ENCODE measurements at regions not wholly inside any gene's neighbourhood (a gene's known extent, or its start where the extent isn't known, plus 50 kb on each side); places are given as distances from the start of the nearest gene placed in this dataset.

DNA sequence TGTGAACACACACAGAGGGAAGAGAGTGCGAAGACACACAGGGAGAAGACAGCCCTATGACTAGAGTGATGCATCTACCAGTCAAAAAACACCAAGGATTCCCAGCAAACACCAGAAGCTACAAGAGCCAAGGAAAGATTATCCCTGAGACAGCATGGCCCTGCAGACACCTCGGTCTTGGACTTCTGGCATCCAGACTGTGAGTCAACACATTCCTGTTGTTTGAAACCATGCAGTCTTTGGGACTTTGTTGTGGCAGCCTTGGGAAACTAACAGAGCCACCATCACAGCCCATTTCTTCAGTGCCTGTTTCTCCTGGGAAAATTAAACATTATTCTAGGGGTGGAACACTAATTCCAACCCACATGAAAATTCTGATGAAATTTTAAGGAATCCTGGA lies 220.6 kb downstream of the GXYLT1 start:
- no peak for DNase-seq

DNA sequence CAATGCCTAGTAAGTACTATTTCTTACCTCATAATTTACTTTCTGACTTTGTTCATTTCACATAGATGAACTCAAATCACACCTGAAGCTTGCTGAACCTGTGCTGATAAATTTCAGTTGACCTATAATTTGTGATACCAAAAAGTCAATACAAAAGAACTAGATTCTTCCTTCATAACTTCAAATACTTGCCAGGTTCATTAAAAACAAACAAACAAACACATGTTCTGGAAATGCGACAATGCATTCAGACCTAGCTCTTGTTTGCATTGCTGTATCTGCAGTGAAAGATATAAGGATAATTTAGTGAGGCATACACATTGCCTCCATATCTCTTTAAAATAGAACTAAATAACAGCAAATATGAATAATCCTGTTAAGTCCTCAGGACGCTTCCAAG lies 221.3 kb downstream of the GXYLT1 start:
- DNase-seq = no peak

DNA sequence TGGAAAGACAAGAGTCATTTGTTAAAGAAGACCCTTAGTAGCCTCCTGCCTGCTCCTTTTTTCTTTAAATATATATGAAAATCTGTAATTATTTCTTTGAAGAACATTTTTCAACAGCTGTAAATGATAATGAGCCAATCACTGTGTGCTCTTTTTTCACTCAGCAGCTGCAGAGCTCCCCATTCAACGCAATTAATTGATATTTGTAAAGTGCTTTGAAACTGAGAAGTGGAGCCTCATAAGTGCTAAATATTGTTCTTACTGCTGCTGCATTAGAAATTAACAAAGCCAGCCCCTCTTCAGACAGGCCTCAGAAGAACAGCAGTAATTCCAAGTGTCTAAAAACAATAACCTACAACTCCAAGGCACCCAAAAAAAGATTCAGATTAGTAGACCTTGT lies 224.3 kb downstream of the GXYLT1 start:
- no peak for DNase-seq

DNA sequence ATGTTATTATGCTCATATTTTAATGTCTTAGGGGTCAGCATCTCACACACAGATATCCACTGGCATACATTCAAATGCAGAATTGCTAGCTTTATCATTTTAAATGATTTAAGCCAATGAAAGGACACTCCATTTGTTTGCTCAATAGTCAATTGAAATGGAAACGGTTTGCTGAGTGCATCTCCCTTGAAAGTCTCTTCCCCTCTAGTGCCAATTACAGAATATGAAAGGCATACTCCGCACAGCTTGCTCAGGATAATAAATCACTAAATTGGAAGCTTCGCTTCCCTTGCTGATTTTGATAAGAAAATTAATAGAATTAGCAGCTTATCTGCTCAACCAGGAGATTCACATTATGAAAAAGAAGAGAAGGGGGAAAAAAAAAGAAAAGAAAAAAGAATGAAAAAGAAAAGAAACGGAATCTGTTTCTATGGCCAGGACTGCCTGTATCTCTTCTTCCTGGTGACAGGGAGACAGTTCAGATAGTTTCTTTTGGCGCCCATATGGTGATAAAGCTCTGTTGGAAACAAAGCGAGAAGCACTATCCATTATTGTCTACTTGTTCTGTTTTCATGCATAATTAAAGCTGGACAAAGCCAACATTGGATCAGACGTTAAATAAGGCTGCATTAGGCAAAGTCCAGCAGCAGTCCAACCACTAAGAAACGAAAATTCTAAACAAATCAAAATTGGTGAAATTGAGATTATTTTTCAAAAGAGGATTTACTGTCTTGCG lies 225.0 kb downstream of the GXYLT1 start:
- DNase-seq = peak; percentile 37

DNA sequence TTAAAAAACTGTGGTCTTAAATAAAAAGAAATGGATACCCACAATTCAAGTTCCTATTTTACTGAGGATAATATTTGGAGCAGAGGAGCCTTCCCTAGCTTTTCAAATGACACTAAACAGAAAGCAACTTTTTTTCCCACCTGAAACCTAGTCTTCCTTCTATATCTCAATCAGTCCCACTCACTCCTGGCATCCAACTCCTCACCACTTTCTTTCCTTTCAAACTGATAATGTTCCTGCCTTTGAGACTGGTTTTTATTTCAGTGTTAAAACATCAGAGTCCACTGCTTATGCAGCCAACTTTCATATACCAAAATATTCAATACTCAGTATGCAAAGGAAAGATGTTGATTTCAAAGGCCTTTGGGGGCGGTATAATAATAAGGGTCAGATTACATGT lies 225.6 kb downstream of the GXYLT1 start:
- DNase-seq = no peak

DNA sequence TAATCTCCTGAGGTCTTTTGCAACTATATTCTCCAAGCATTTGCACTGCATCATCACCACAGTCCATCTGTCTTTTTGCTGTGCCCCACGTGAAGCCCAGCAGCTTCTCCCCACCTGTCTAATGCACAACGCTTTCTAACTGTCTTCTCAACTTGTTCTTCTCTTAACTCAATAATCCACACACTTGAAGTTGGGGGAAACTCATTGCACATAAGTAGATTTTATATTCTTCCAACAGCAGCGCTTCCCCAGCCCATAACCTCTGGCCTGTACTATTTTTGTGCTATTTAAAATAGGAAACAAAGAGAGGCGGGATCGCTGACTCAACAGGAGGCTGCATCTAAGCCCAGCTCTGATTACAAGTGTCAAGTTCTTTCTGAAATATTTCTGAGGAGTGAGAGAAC lies 226.7 kb downstream of the GXYLT1 start:
- peak; percentile 14 for DNase-seq

DNA sequence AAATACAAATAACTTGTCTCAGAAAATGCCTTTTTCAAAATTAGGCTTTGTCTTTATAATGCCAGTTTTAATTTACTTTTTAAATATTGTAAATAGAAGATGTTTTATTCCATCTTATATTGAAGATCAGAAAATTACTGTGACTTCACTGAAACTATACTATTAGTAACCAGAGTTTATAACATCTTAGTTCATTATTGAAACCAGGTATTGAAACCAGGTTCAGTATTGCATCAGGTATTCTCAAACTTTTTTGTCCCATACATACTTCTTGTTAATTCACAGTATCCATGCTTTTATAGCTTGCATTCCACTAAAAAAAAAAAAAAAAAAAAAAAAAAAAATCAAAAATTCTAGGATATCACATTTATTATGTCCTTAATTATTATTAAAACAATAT lies 227.5 kb downstream of the GXYLT1 start:
- no peak for DNase-seq

DNA sequence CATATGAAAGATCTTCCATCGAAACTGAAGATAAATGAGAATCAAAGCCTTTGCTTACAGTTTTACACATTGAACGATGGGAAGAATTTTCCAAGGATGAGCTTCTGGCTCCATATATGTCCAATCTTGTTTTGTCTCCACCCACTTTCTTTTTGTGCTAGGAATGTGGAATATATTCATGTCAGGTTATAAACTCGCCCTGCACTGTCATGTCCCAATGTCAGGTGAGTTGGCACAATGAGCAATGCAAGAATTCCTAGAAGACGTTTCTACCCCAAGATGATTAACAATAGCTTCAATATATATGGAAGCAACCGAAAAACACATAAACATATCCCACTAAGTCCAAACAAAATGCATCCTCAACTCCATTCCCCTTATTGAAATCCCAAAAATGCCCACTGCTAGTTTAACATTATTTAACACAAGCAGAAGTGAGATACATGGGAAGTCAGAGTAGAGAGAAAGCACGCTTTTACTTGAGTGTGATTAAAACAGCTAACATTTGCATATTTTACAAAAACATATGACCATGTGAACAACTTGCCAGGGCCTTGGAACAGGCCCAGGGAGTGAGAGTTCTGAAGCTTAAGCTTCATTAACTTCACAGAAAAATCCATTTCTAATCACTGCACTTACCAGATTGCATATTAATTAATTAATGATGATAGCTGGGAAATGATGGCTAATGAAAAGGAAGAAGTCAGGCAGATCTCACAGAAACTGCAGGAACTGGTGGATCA lies 233.9 kb downstream of the GXYLT1 start:
- no peak for DNase-seq

DNA sequence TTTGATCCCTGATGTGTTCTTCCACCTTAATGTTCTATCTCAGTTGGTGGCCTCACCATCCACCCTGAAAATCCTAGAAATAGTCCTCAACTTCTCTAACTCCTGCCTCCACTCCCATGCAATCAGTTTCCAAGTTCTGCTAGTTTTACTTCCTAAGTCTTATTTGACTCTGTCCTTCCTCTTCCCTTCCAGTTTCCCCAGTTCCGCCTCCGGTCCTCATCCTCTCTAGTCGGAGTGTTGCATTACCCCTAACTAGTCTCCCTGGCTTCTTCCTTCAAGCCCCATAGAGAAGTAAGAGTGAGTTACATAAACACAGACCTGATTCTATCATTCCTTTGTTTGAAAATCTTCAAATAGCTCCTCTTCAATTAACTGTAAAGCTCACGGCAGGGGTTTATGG lies 236.5 kb downstream of the GXYLT1 start:
- DNase-seq = no peak

DNA sequence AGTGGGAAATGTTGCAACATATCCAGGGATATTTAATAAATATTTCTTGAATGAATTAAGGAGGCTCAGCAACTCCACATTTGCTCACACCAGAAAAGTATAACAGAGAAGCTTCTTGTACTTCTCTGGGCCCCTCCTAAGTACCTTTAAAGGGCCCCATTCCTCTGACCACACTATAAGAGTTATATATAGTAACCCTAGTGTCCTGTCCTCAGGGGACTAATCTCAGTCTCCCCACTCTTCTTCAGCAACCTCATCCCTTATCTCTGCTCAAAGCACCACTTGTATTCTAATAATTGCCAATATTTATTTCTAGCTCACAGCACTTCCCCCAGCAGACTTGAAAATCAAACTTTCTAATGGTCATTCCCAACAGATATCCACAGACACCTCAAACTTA lies 237.1 kb downstream of the GXYLT1 start:
- no peak for DNase-seq

DNA sequence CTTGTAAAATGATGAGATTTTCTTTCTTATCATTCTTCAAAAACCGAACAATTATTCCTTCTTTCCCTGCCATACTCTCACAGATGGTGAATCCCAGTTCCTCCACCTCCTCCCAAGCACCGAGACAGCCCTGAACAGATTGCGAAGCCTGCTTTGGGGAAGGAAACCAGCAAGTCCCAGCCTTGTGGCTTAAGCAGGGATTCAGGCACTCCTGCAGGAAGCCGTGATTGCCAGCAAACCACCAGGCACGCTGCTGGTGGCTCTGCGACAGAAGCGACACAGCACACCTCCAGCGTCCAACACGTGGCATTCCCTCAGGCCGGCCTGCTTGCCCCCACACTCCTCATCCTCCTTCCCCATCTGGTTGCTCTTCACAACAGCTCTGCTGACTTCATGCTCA lies 237.7 kb downstream of the GXYLT1 start:
- no peak for DNase-seq

DNA sequence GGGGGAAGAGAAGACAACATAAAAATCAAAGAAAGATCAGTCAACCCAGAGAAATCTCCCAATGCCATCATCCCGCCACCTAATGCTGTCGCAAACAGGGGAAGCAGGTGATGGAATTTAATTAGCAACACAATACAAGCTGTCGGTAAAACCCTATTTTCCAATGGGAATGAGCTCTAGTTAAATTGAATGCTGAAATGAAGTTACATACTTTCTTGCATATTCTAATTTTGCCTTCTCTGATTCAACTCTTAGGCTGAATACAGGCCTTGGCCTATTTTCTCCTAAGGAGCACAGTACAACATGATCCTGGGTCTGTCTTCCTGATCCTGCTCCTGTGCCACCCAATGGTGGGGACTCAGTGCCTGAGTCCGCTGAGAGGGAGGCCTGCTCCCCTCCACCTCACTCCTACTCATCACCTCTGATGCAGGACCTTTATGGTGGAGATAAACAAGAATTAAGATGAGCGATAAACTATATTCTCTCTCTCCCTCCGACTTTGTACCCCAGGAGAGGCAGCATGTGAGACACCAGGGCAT lies 238.8 kb downstream of the GXYLT1 start:
- no peak for DNase-seq

DNA sequence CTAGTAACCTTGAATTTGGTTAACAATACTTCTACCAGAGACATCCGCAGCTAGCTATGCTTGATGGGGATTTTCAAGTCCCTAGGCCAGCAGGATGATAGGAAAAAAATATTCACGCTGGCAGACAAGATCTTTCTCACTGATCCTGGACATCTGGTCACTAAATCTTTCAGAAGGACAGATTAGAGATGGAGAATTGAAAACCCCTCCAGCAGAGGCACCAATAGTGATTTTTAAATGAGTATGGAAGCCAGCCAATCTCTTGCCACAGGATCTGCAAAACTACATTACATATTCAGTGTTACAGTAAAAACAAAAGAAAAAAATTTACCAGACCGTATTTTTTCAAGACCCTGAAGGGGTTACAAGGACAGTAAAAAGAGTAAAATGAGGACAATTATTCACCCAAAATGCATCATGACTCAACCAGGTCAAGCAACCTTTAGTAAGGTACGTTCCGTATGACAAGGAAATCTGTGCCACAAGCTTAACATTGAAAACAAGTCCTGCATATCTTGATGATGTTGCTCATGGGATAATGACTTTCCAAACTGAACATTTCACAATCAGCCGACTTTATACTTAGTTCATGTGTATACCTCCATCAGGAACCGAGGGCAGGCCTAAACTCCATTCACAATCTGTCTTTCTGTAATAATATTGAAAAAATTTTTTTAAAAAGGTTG lies 239.5 kb downstream of the GXYLT1 start:
- no peak for DNase-seq

DNA sequence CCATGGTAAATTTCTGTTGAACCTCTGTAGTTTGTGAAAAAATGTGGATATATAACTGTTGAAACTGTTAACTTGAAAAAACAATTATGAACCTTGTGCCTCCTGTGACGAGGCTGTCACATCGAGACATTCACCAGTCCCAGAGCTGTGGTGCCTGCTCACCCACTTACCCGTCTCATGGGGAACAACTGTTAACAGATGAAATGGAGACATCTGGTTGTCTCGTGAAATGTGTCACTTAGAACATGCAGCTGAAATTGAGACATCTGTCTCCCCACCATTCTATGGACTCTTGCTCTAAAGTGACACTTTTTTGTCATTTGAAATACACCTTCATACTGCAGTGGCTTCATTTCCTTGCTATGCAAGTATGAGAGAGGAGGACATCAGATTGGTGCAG lies 240.6 kb downstream of the GXYLT1 start:
- DNase-seq = no peak

DNA sequence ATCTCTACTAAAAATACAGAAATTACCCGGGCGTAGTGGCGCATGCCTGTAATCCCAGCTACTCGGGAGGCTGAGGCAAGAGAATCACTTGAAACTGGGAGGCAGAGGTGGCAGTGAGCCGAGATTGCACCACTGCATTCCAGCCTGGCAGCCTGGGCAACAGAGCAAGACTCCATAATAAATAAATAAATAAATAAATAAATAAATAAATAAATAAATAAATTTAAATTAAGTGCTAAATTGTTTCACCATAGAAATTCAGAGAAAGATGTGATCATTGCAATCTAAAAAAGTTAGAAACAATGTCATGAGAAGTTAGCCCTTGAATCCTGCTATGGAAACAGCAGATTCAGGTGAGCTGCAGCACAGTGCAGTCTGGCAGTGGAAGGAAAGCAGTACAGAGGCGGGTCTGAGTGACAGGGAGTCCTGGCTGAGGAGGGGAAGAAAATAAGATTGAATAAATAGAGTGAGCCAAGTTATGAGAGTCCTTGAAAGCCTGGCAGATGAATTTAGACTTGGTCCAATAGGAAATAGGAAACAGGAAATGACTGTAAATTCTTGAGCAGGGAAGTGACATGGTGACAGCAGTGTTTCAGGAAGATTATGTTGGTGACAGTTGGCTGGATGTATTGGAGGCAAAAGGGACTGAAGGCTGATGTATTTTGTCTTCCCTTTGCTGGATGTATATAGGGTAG lies 241.5 kb downstream of the GXYLT1 start:
- no peak for DNase-seq

DNA sequence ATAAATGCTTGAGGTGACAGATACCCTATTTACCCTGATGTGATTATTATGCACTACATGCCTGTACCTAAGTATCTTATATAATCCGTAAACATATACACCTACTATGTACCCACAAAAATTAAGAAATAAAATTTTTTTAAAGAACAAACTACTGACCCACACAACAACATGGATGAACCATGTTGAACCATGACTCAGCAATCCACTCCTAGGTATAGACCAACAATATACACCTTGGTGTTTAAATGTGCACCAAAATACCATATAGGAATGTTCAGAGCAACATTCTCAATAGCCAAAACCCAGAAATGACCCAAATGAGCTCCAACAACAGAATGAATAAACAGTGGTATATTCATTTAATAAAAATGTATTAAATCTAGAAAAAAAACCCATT lies 245.1 kb downstream of the GXYLT1 start:
- DNase-seq = no peak

DNA sequence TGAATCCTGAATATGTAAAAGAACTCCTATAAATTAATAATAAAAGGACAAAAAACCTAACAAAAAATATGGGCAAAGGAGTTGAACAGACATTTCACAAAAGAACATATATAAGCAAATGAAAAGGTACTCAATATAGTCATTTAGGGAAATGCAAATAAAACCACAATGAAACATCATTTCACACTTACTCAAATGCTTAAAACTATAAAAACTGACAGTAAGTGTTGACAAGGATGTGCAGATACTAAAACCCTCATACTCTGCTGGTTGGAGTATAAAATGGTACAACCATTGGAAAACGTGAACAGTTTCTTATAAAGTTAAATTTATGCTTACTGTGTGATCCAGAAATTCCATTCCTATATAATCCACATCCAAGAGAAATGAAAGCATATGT lies 247.1 kb downstream of the GXYLT1 start:
- no peak for DNase-seq

DNA sequence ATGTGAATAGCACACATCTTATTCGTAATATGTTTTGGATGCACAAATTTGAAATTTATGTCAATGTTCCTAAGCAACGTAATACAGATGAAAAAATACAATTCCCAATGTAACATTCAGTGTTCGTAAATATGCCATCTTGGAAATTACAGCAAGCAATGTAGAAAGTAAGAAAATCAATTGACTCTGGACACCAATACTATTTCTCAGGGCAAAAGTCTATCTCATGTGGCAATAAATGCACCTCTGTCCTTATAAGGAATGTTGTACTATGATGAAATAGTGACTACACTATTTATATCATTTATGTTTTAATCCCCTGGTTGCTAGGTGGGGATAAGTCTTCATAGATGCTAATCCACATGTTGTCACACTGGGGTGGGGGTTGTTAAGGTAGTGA lies 251.2 kb downstream of the GXYLT1 start:
- DNase-seq = no peak

DNA sequence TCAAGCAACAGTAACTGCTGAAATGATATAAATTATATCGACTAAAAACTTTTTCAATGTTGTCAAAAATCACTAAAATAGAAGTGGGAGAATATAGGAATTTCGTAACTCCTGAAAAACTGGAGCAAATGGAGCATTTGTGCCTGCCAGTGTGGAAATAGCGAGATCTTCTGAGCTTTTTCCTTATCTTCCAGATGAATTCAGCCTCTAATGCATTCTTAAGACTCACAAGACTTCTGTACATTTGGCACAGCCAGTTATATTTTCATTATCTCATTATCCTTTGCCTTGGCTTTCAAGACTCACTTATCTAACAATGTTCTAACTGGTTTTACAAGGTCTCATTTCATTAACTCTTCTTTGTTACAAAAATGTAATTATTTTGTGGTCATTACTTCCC lies 252.4 kb downstream of the GXYLT1 start:
- no peak for DNase-seq

DNA sequence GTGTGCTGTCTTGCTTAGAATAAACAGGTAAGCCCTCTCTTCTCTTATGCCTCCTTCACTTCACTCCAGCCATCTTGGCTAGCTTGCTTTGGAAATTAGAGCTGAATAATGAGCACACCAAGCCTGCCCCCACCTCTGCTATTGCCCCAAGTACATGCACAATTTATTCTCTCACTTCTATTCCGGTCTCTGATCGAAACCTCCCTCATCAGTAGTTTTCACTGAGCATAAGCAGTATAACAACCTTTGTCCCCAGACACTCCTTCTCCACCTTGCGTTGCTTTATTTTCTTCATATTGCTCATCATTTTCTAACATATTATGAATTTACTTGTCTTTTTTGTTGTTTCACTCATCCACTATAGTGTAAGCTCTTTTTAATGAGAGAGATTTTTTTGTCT lies 253.4 kb downstream of the GXYLT1 start:
- no peak for DNase-seq

DNA sequence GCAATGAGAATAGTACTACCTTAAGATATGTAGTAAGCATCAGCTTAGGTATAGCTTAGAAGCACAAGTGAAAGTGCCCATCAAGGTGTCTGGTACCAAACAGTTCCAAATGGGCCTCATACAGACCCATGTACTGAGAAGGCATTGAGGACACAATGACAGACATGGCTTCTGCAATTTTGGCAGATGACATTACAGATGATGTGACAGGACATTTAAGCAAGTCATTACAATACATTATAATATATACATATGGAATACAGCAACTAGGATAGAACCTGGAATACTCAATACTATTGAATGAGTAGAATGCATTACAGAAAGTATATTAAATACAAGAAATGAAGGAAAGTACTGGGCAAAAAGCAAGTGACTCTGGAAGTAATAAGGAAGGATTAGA lies 256.4 kb downstream of the GXYLT1 start:
- DNase-seq = no peak

DNA sequence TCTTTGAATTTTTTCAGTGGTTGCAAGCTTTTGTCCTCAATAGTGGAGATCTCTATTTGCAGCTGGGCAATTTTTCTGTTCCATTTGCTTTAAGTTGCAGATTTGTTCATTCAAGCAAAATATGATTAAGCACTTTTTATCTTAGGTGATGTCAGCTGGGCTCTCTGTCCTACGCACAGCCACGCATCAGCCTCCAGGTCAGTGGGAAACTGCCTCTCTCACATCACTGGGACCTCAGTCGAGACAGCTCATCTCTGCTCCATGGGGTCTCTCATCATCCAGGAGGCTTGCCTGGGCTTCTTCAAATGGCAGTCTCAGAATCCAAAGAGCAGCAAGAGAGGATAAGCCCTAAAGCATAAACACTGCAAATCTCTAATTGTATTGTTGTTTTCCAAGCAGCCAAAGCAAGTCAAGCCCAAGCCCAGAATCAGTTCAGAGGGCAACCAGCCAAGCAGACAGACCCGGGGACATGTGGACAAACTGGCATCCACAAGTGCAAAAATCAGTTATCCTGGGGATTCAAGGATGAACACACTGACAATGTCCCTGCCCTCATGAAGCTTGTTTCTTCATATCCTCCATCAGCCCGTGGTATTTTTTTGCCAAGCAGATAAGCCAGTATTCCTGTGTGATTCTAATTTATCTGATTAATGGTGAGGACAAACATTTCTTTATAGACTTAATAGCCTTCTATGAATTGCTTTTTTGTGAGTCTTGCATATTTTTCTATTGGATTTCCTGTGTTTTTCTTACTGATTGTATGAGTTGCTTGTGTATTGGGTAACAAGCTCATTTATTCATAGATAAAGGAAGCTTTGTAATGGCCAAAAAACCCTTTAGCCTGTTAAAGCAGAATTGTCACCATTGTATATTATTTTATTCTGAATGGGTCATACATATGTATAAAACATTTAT lies 262.5 kb downstream of the GXYLT1 start:
- no peak for DNase-seq

All from NCI-H345 (cell line).